Liver (tissue), 8 donors: ENCODE measurements at regions not wholly inside any gene's neighbourhood (a gene's known extent, or its start where the extent isn't known, plus 50 kb on each side); places are given as distances from the start of the nearest gene placed in this dataset.

ENCODE experiments used
- DNase-seq: peaks from one replicate; pipeline ENCODE4 v3.0.0-alpha.2; 2017; ENCODE audit warnings: low spot score
- H3K27ac ChIP-seq, 2 donors: one replicate each; pipeline ENCODE4 v1.7.0; 2013; ENCODE audit warnings: inconsistent platforms in 2 of 2, low read length in 2 of 2, control low read depth in 1 of 2, low read depth in 1 of 2, mild to moderate bottlenecking in 1 of 2
- H3K27me3 ChIP-seq, 4 donors: one replicate each; pipeline versions ENCODE4 v1.6.1 to v1.7.0; 2013; ENCODE audit warnings: low read length in 3 of 4, inconsistent platforms in 1 of 4, mild to moderate bottlenecking in 1 of 4, moderate library complexity in 1 of 4; ENCODE audit not compliant: control insufficient read depth in 4 of 4, insufficient read depth in 4 of 4
- H3K36me3 ChIP-seq, 4 donors: one replicate each; pipeline versions ENCODE4 v1.6.1 to v1.7.0; 2013; ENCODE audit warnings: low read length in 3 of 4, mild to moderate bottlenecking in 3 of 4, low read depth in 1 of 4, moderate library complexity in 1 of 4; ENCODE audit not compliant: control insufficient read depth in 4 of 4, insufficient read depth in 3 of 4
- H3K4me1 ChIP-seq, 4 donors: one replicate each; pipeline versions ENCODE4 v1.6.1 to v1.7.0; 2013; ENCODE audit warnings: low read length in 3 of 4, mild to moderate bottlenecking in 3 of 4, moderate library complexity in 1 of 4; ENCODE audit not compliant: control insufficient read depth in 4 of 4, insufficient read depth in 4 of 4
- H3K4me3 ChIP-seq, 3 donors: one replicate each; pipeline versions ENCODE4 v1.6.1 to v1.7.0; 2013; ENCODE audit warnings: low read length in 3 of 3, control low read depth in 1 of 3, low read depth in 1 of 3, mild to moderate bottlenecking in 1 of 3
- H3K9ac ChIP-seq, 2 donors: one replicate each; pipeline ENCODE4 v1.7.0; 2013; ENCODE audit warnings: low read length in 2 of 2, mild to moderate bottlenecking in 2 of 2, moderate library complexity in 2 of 2, control low read depth in 1 of 2, low read depth in 1 of 2
- H3K9me3 ChIP-seq, 4 donors: one replicate each; pipeline versions ENCODE4 v1.6.1 to v1.7.0; 2013; ENCODE audit warnings: low read length in 3 of 4; ENCODE audit not compliant: control insufficient read depth in 4 of 4
- ATF3 ChIP-seq: IDR thresholded peaks from 2 replicates; pipeline ENCODE4 v1.6.1; 2016; ENCODE audit warnings: antibody characterized with exemption
- CTCF ChIP-seq: fragments of 150-350 bp; IDR thresholded peaks from 2 replicates; pipeline ENCODE4 v1.5.1; 2017; ENCODE audit warnings: improper control_type of control experiment, low read depth, low read length; ENCODE audit not compliant: missing input control
- FOXA1 ChIP-seq: IDR thresholded peaks from 2 replicates; pipeline ENCODE4 v1.6.1; 2016; ENCODE audit warnings: antibody characterized with exemption
- FOXA2 ChIP-seq: IDR thresholded peaks from 2 replicates; pipeline ENCODE4 v1.6.1; 2016; ENCODE audit warnings: antibody characterized with exemption
- GABPA ChIP-seq, 2 donors: IDR thresholded peaks in 1 of 2; conservative IDR thresholded peaks in 1 of 2; 2 replicates each; pipeline ENCODE4 v1.6.1; 2016; ENCODE audit warnings: antibody characterized with exemption in 2 of 2, mild to moderate bottlenecking in 1 of 2, moderate library complexity in 1 of 2
- HNF4A ChIP-seq, 2 donors: conservative IDR thresholded peaks; 2 replicates each; pipeline ENCODE4 v1.6.1; 2016; ENCODE audit warnings: antibody characterized with exemption in 2 of 2, mild to moderate bottlenecking in 2 of 2
- HNF4G ChIP-seq: IDR thresholded peaks from 2 replicates; pipeline ENCODE4 v1.6.1; 2016; ENCODE audit warnings: antibody characterized with exemption
- JUND ChIP-seq, 2 donors: IDR thresholded peaks; 2 replicates each; pipeline ENCODE4 v1.6.1; 2016; ENCODE audit warnings: antibody characterized with exemption in 2 of 2
- MAX ChIP-seq: IDR thresholded peaks from 2 replicates; pipeline ENCODE4 v1.6.1; 2016; ENCODE audit warnings: antibody characterized with exemption
- NR2F2 ChIP-seq: IDR thresholded peaks from 2 replicates; pipeline ENCODE4 v1.6.1; 2016; ENCODE audit warnings: antibody characterized with exemption
- RAD21 ChIP-seq, 2 donors: IDR thresholded peaks; 2 replicates each; pipeline ENCODE4 v1.6.1; 2016; ENCODE audit warnings: antibody characterized with exemption in 2 of 2, mild to moderate bottlenecking in 2 of 2
- REST ChIP-seq: IDR thresholded peaks from 2 replicates; pipeline ENCODE4 v1.6.1; 2016; ENCODE audit warnings: antibody characterized with exemption, mild to moderate bottlenecking
- RXRA ChIP-seq, 2 donors: IDR thresholded peaks; 2 replicates each; pipeline ENCODE4 v1.6.1; 2017 to 2018; ENCODE audit warnings: antibody characterized with exemption in 2 of 2, mild to moderate bottlenecking in 1 of 2
- SP1 ChIP-seq: IDR thresholded peaks from 2 replicates; pipeline ENCODE4 v1.6.1; 2018; ENCODE audit warnings: antibody characterized with exemption, mild to moderate bottlenecking
- TAF1 ChIP-seq: conservative IDR thresholded peaks from 2 replicates; pipeline ENCODE4 v1.6.1; 2016; ENCODE audit warnings: antibody characterized with exemption, mild to moderate bottlenecking
- YY1 ChIP-seq: IDR thresholded peaks from 2 replicates; pipeline ENCODE4 v1.6.1; 2016; ENCODE audit warnings: antibody characterized with exemption, mild to moderate bottlenecking
- ZBTB33 ChIP-seq: IDR thresholded peaks from 2 replicates; pipeline ENCODE4 v1.6.1; 2016; ENCODE audit warnings: antibody characterized with exemption
- WGBS: extraction: QIAGEN DNeasy Blood & Tissue Kit; methylation state at CpG from one replicate; pipeline ENCODE4 v1.1.7; 2013; 5-methylcytosine and 5-hydroxymethylcytosine counted together
- donor health status: healthy.
- donor health status: healthy.
- donor health status: healthy.
- donor health status: healthy.
- donor health status: healthy.

GRCh38 chr9:20243841-20244240, 378.5 kb downstream of the MLLT3 start:
- H3K27ac ChIP-seq, result no peak overlapping the region
- H3K9me3 ChIP-seq, result no peaks in the 10 kb centered on the region
- no peaks in the 10 kb centered on the region for H3K4me1 ChIP-seq
- no peak overlapping the region for H3K4me3 ChIP-seq
- H3K36me3 ChIP-seq, result no peaks in the 10 kb centered on the region
- TF ChIP-seq RAD21 (IDR thresholded peaks at IDR 0.05) (no peak), YY1 (no peak), JUND (IDR thresholded peaks at IDR 0.05) (no peak), SP1 (no peak), TAF1 (no peak), FOXA2 (no peak), GABPA (IDR thresholded peaks at IDR 0.05 in 1 of 2, conservative IDR thresholded peaks at IDR 0.05 in 1 of 2) (no peak), NR2F2 (no peak), HNF4G (no peak), ZBTB33 (no peak), ATF3 (no peak), REST (no peak), CTCF (no peak), RXRA (IDR thresholded peaks at IDR 0.05) (no peak), MAX (no peak), HNF4A (conservative IDR thresholded peaks at IDR 0.05) (no peak), FOXA1 (no peak)
- DNase-seq, result no peak
- H3K27me3 ChIP-seq, result peaks cover 0 to 2% (median 0%) of the 10 kb centered on the region in 4 donors
- WGBS, result 50% methylated on average over 6 of the region's 6 CpGs
- H3K9ac ChIP-seq, result no peak overlapping the region
